Activated B cell treated with CpG ODN at 0.5 μM for 24 hours (primary cell): ENCODE measurements at regions not wholly inside any gene's neighbourhood (a gene's known extent, or its start where the extent isn't known, plus 50 kb on each side); places are given as distances from the start of the nearest gene placed in this dataset.

Experiments
- ATAC-seq: fragments of 200-7000 bp; cut with Tn5 transposase; one replicate; pipeline ENCODE4 v1.10.0; 2021; ENCODE audit warnings: low read depth, mild to moderate bottlenecking, moderate library complexity
- CTCF ChIA-PET: fragments of 350-600 bp; sonication (Branson Sonifier 250); formaldehyde crosslinking; loops from one replicate; lab custom pipeline; 2021; ENCODE audit warnings: antibody characterized with exemption; lab: Charles Lee
- POLR2A ChIA-PET: fragments of 350-600 bp; sonication (Branson Sonifier 250); formaldehyde crosslinking; loops from one replicate; lab custom pipeline; 2021; ENCODE audit warnings: antibody characterized with exemption; lab: Charles Lee
- DNase-seq: peaks from one replicate; pipeline ENCODE4 v3.0.0; 2022
- H3K27ac Mint-ChIP-seq: one replicate; pipeline ENCODE4 v1.8.0; 2020; ENCODE audit warnings: mixed read lengths
- H3K27me3 Mint-ChIP-seq: one replicate; pipeline ENCODE4 v1.8.0; 2021; ENCODE audit warnings: mixed read lengths
- H3K36me3 Mint-ChIP-seq: one replicate; pipeline ENCODE4 v1.8.0; 2021; ENCODE audit warnings: low read depth, mixed read lengths
- H3K4me1 Mint-ChIP-seq: one replicate; pipeline ENCODE4 v1.8.0; 2021; ENCODE audit warnings: mixed read lengths
- H3K4me3 Mint-ChIP-seq: one replicate; pipeline ENCODE4 v1.8.0; 2020; ENCODE audit warnings: mild to moderate bottlenecking, mixed read lengths
- H3K9me3 Mint-ChIP-seq: one replicate; pipeline ENCODE4 v1.8.0; 2020; ENCODE audit warnings: mixed read lengths
- CTCF ChIP-seq: fragments of 200-600 bp; IDR thresholded peaks from one replicate; pipeline ENCODE4 v1.8.0; 2022; ENCODE audit warnings: antibody characterized with exemption, mild to moderate bottlenecking
- intact Hi-C: fragments of 100-400 bp; cut with micrococcal nuclease; formaldehyde crosslinking; loops from one replicate; pipeline ENCODE4 v1.15.1; 2024

DNA sequence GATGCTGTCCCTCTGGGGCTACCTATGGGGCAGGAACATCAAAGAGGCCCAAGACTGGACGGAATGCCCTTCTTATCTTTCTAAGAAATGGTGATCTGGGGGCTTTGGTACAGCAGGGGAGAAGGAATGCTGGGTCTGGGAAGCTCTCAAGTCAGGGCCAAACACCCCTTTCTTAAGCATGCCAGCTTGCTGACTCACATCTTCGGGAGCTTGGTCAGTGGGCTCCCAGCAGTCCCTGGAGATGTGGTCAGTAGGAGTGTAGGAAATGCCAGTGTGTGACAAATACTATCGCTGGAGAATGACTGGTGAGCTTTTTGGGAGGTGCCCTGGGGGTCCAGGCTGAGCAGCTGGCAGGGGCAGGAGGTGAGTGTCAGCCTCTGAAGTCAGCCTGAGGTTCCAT, 105.0 kb upstream of the CDC42EP3 start:
- Mint-ChIP-seq H3K27ac (no peak overlapping the region), H3K4me1 (peaks cover 1% of the 10 kb centered on the region), H3K9me3 (no peaks in the 10 kb centered on the region), H3K4me3 (no peak overlapping the region), H3K36me3 (no peaks in the 10 kb centered on the region), H3K27me3 (peaks cover 8% of the 10 kb centered on the region)
- no peak for DNase-seq
- CTCF ChIA-PET, result no interaction called here
- intact Hi-C loops, result no loop called here
- ATAC-seq, result no peak
- POLR2A ChIA-PET, result interaction anchor here (0.6 kb wide), 1 partner anchor 28 kb away, joined by 4 read pairs; no protein-coding TSS in a partner anchor
- TF ChIP-seq CTCF, result no peak

DNA sequence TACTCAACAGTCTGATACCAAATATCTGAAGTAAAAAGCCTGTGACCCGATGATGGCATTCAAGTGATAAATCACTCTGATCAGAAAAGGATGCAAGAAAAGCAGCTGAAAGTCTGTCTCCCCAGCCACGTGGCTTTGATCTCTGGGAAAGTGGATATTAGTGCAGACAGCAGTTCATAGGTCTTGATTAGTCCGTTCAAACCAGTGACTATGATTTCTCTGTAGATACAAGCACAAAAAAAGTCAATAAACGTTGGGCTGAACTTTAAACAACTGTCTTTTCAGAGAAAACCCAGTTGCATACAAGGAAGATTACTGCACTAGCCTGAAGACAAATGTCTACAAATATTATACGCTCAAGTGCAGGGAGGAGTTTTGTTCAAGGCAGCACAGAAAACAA, 107.7 kb upstream of the CDC42EP3 start:
- intact Hi-C loops, result no loop called here
- Mint-ChIP-seq H3K4me1 (peaks cover 1% of the 10 kb centered on the region), H3K27ac (no peak overlapping the region), H3K36me3 (no peaks in the 10 kb centered on the region), H3K27me3 (peaks cover 8% of the 10 kb centered on the region), H3K9me3 (no peaks in the 10 kb centered on the region), H3K4me3 (no peak overlapping the region)
- TF ChIP-seq CTCF, result no peak
- no peak for DNase-seq
- CTCF ChIA-PET, result no interaction called here
- ATAC-seq, result no peak
- POLR2A ChIA-PET, result no interaction called here

GRCh38 chr2:37779611-37780386, 108.4 kb upstream of the CDC42EP3 start:
- Mint-ChIP-seq H3K27me3 (peaks cover 8% of the 10 kb centered on the region), H3K36me3 (no peaks in the 10 kb centered on the region), H3K4me3 (no peak overlapping the region), H3K4me1 (peaks cover 1% of the 10 kb centered on the region), H3K27ac (no peak overlapping the region), H3K9me3 (no peaks in the 10 kb centered on the region)
- ATAC-seq (no peak), DNase-seq (no peak)
- ChIA-PET CTCF (no interaction called here), POLR2A (no interaction called here)
- no peak for TF ChIP-seq CTCF
- intact Hi-C loops, result no loop called here

- Mint-ChIP-seq H3K27me3 (peaks cover 8% of the 10 kb centered on the region), H3K36me3 (no peaks in the 10 kb centered on the region), H3K4me1 (peaks cover 1% of the 10 kb centered on the region), H3K27ac (no peak overlapping the region), H3K4me3 (no peak overlapping the region), H3K9me3 (no peaks in the 10 kb centered on the region)
- TF ChIP-seq CTCF, result no peak
- DNase-seq, result no peak
- ChIA-PET CTCF (interaction anchor here (1.0 kb wide), 1 partner anchor 366 kb away, joined by 3 read pairs; no protein-coding TSS in a partner anchor), POLR2A (no interaction called here)
- intact Hi-C loops, result no loop called here
- ATAC-seq, result no peak
Measured at GRCh38 chr2:37780387-37780676, 108.9 kb upstream of the CDC42EP3 start.

DNA sequence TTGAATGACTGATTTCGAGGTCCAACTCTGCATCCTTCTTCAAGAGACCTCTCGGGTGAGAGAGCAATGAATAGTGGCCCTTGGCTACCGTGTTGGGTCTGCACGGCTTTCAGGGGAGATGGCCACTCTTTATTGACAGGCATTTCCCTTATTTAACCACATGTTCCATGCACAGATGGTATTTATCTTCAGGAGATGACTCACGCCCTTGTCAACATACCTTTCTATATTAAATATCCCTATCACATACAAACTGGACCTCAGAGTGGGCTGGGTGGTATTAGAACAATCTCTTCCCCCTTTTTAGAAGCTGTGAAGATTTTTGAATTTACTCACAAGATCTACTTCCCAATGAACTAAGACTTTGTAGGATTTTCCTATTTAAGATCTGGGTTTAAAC, 109.6 kb upstream of the CDC42EP3 start:
- intact Hi-C loops, result no loop called here
- Mint-ChIP-seq H3K27ac (no peak overlapping the region), H3K36me3 (no peaks in the 10 kb centered on the region), H3K9me3 (no peaks in the 10 kb centered on the region), H3K27me3 (peaks cover 3% of the 10 kb centered on the region), H3K4me1 (peaks cover 1% of the 10 kb centered on the region), H3K4me3 (no peak overlapping the region)
- POLR2A ChIA-PET, result no interaction called here
- CTCF ChIA-PET, result interaction anchor here (1.0 kb wide), 1 partner anchor 366 kb away, joined by 3 read pairs; no protein-coding TSS in a partner anchor
- TF ChIP-seq CTCF, result no peak
- ATAC-seq (no peak), DNase-seq (no peak)
